Head of caudate nucleus (tissue), 42 donors: ENCODE measurements at regions not wholly inside any gene's neighbourhood (a gene's known extent, or its start where the extent isn't known, plus 50 kb on each side); places are given as distances from the start of the nearest gene placed in this dataset.

Source experiments
- DNase-seq, 42 donors: peaks; one replicate each; pipeline versions ENCODE4 v3.0.0 to v3.0.0-alpha.2; 2020 to 2021; ENCODE audit warnings: mixed read lengths in 7 of 42
- intact Hi-C: fragments of 100-400 bp; cut with DNase I; formaldehyde crosslinking; loops from one replicate; pipeline ENCODE4 v1.15.0; 2022

DNA sequence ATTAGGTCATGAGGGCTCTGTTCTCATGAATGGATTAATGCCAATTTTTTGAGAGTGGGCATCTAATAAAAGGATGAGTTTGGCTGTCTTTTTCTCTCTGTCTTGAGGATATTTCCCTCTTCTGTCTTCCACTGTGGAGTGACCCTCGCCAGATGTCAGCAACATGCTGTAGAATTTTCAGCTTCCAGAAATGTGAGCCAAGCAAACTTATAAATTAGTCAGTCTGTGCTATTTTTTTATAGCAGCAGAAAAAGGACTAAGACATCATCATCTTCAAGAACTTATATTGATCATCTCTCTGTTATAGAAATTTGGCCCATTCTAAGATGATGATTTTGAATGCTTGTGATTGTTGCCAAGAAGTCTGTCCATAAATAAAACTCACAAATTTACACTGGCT lies 431.4 kb downstream of the FGF9 start:
- DNase-seq: no peak
- intact Hi-C loops: no loop called here

GRCh38 chr13:22103046-22104027 lies 432.5 kb downstream of the FGF9 start:
- DNase-seq: no peak
- intact Hi-C loops: no loop called here

- no peak for DNase-seq
These were observed 435.2 kb downstream of the FGF9 start for GRCh38 chr13:22106058-22106457.

DNA sequence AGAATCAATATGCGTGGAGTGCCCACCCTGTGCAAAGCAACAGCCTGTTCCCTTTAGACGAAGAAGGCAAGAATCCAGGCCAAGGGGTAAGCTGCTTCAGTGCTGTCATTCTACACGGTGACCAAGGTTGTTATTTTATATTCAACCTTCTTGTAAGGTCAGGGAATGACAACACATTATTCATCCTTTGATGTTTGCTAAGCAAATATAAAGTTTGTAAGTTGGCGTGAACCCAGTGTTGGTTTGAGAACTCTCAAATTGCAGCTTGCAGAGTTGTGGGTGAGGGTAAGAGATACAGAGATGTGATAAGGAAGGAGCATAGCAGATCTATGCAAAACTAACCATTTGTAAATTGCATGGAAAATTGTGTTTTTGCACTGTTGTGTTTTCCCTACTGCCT lies 436.7 kb downstream of the FGF9 start:
- intact Hi-C loops: no loop called here
- peak in 1 of 42 donors; percentile 7 for DNase-seq

More at GRCh38 chr13:22106058-22106457, 435.2 kb downstream of the FGF9 start:
- intact Hi-C loops: no loop called here

- intact Hi-C loops: no loop called here
- peak in 1 of 42 donors; percentile 47 for DNase-seq
These were observed 437.5 kb downstream of the FGF9 start for GRCh38 chr13:22108283-22108942.

- intact Hi-C loops: no loop called here
- DNase-seq: no peak
These were observed 438.1 kb downstream of the FGF9 start for GRCh38 chr13:22108979-22109378.

DNA sequence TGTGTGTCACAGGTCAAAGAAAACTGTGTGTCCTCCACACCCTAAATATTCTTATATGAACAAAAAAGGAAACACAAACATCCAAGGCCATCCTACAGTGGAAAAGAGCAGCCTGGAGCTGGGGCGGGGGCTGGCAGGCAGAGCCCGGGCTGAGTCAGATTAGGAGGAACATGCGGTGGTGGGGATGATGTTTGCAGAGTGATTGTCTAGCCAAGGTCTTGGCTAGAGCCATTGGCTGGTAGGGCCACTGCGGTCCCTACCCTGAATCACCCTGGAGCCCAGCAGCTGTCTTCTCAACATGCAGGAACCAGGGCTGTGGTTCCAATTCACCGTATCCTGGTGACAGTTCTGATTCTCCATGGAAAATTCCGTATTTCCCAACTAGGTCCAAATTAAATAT lies 439.5 kb downstream of the FGF9 start:
- DNase-seq: no peak
- intact Hi-C loops: no loop called here

DNA sequence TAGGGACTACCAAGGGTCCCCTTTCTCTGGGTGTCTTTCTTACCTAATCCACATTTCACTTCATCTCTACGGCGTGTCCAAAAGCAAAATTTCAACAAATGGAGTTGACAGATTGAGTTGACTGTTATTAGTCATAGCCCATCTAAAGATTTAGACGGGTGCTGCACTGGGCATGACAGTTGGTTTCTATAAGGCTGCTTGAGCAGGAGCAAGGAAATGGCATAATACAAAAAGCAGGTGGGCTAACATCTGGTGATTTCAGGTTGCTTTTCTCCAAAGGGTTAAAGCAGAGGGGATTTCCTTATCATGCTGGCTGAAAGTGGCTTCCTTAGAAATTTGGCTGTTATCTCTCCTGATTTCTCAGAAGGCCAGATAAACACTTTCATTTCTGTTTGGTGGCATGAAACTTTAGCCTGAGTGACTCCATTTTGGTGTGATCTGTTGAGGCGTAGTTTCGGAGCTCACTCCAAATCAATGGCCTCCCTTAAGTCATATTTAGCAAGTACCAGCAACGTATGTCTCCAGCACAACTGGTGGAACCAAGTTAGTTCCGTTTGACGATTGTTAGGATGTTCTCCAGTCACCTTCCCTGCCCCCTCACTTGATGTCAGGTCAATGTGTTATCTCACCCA lies 440.4 kb downstream of the FGF9 start:
- intact Hi-C loops: no loop called here
- no peak for DNase-seq

DNA sequence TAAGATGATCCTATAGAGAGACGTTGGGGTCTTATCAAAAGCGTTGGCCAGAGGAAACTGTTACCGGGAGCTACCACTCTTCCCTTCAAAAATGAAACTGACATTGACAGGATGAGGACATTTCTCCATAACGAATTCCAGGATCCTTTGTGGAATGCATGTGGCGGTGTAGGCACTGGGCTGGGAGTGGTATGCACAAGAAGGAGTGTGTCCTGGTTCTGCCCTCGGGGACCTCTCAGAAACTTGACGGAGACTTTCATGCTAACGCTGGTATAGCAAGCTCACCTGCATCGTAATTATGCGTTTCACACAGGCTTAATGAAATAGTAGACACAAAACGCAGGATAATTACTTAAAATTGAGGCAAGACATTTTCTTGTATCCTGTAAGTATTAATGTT lies 441.1 kb downstream of the FGF9 start:
- intact Hi-C loops: no loop called here
- no peak for DNase-seq

DNA sequence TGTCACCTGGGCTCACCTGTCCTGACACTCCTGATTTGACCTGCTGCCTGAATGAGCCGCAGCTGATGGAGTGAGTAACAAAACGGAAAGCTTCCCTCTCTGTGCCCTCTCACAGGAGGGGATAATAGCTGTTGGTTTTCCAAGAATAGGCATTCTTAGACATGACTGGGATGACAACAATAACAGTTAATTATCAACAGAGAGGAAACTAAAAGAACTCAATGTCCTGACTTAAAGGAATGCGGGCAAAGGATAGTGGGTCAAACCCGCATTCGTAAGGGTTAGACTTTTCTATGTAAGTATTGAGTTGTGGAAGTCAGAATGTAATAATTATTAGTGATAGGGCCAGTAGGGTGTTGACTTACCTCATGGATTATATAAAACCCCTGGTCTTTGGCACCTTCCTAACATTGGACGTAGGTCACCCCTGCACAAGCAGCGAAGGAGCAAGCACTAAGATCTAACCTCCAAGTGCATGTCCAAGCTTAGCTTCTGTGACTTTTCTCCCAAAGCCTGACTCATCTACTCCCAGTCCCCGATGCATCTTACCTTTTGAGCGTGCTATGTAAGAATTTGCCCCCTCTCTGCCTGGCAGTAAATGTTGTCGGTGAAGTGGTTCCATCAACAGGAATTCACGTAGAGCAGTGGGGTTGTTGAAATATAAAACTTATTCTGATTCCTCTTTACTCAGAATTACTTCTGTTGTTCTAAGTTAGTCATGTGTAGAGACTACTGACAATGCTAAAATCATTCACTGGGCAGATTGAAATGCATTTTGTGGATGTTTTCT lies 442.3 kb downstream of the FGF9 start:
- no peak for DNase-seq
- intact Hi-C loops: no loop called here

DNA sequence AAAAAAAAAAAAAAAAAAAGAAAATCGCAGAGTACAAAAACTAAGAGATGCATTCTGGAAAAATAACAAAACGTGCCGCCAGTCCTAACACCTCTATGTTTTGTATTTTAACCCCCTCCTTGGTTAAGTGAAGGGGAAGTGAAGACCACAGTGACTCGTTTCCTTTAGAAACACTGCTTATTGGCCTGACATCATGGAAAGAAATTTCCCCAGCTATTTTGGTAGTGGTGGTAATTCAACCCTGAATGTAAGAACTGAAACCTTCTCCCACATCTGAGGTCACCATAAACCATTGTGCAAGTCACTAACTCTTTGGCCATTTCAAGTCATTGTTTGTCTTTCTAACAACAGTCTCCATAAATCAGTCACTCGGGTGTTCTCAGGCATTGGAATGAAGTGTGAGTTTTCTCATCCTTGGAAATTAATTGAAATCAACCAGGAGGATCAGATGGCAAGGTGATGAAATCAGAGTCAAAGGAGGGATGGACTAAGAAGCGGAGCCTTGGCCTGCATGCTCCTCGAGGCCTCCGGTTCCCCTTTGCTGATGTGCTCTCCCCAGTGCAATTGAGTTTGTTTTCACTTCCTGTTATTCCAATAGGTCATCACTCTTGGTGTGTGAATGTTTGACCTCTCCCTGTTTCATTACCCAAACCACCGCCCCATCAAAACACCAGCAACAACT lies 443.9 kb downstream of the FGF9 start:
- DNase-seq: peak in 3 of 42 donors; percentile 4 to 11 (median 5)
- intact Hi-C loops: no loop called here

DNA sequence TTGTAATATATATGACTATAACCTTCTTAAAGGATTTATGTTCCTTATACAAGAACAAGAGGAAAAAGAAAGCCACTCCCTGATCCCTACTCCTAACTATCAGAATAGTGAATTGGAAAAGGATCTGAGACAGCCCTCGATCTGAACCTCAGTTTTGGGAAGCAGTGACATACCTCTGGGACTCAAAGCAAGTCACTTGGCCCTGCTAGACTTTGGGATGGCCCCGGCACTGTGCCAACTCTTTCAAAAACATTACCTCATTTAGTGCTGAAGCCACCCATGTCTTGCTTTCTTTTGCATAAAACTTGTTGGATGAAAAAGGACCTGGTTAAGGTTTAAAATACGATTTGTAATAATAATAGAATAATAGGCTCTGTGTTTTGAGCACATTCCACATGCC lies 447.3 kb downstream of the FGF9 start:
- intact Hi-C loops: no loop called here
- no peak for DNase-seq

- DNase-seq: no peak
- intact Hi-C loops: no loop called here
These were observed 449.8 kb downstream of the FGF9 start for GRCh38 chr13:22120646-22121045.

DNA sequence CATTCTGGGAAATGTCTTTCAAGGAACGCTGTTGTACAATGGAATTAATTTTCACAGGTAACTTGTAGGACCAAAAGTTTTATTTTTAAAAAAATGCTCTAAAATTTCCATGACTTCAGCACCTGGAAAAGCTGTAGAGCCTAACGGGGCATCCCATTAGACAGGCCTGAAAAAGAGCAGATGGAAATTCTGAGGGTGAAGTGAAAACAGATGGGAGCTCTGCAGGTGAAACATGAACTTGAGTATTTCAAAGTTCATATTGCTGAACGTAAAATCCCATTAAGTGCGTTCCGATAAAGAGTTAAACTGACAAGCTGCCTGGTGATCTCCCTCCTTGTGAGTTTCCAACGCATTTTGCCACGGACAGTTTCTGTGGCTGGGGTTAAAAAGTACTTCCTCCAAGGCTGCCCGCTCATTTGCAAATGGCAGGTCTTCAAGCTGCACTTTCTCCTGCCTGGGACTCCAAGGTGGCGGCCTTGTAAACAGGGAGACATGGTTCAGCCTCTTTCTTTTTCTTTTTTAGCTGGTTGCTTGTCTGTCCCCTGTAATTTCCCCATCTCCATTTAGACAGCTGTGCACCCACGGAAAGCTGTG lies 450.4 kb downstream of the FGF9 start:
- DNase-seq: no peak
- intact Hi-C loops: no loop called here

DNA sequence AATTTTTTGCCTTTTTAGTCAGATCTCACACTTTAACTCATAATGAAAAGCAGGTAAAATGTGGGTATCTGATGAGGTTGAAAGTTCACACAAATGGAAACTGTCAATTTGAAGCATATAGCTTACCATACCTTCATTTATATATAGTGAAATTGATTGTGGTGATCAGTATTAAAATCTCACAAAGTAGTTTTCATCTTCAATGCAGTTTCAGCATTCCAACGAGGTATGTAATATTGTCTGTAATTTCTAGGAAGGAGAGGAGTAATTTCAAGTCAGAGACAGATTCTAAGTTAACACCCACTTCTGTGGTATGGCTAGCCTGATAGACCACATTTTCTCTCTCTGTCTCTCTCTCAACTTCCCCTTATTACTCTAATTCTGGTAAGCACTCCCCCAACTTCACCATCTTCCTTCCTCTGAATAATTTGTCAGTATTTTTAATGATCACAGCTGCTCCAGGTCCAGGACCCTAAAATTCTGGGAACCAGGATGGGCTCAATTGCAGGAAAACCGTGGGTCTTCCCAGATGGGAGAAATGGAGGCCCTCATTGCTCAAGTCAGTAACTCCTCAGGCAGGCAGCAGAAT lies 455.7 kb downstream of the FGF9 start:
- intact Hi-C loops: no loop called here
- no peak for DNase-seq

DNA sequence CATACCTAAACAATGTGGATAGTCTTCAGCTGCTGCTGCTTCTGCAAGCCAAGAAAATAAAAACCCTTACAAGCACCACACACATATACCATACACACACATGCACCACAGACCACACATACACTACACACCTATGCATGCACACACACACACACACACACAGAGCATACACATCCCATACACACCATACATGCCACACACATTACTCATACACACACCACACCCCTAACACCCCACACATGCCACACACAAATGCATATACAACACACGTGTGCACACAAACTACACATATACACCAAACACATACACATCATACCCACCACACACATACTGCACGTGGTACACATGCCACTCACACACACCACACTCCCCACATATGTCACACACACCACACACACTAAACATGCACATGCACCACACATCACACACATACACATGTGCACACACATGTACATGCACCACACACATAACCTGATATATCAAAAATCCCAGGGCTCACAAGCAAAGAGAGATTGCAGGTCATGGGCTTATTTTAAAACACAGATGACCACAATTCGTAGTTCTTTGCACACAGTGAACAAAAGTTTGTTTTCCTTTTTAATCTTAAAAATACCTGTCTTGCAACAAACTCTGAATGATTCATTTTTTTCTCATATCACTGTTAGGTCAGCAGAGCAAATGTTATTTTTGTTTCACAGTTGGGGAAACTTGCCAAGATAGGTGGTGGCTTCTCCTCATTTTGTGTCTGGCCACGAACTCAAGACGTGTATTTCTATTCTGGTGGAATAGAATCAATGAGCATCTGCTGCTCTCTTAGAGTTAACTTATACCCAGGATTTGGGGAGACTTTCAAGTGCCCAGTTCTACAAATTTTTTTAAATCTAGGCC lies 456.6 kb downstream of the FGF9 start:
- intact Hi-C loops: no loop called here
- DNase-seq: no peak
